ENCODE measurements at regions not wholly inside any gene's neighbourhood (a gene's known extent, or its start where the extent isn't known, plus 50 kb on each side); places are given as distances from the start of the nearest gene placed in this dataset.

GRCh38 chr22:22824340-22825212, 63.0 kb upstream of the IGLL5 start:
- no peaks in the 10 kb centered on the region for H3K36me3 ChIP-seq (ENCODE audit: insufficient read depth, low read length)
- TF ChIP-seq MXI1 (conservative IDR thresholded peaks at IDR 0.05; ENCODE audit: poor library complexity, severe bottlenecking) (no peak), REST (IDR thresholded peaks at IDR 0.05; ENCODE audit: borderline replicate concordance) (no peak), EP300 (conservative IDR thresholded peaks at IDR 0.05; ENCODE audit: poor library complexity, severe bottlenecking) (no peak), CTCF (IDR thresholded peaks at IDR 0.05; ENCODE audit: poor library complexity, severe bottlenecking) (no peak), SMC3 (conservative IDR thresholded peaks at IDR 0.05; ENCODE audit: poor library complexity) (no peak), EZH2 (IDR thresholded peaks at IDR 0.05; ENCODE audit: borderline replicate concordance, insufficient read depth, low read length, poor library complexity, severe bottlenecking) (no peak), TAF1 (IDR thresholded peaks at IDR 0.05; ENCODE audit: low read depth) (no peak), RAD21 (conservative IDR thresholded peaks at IDR 0.05) (no peak), POLR2AphosphoS5 (IDR thresholded peaks at IDR 0.05) (no peak)
- H3K9me3 ChIP-seq (ENCODE audit: low read length): no peaks in the 10 kb centered on the region
- no peaks in the 10 kb centered on the region for H3K27me3 ChIP-seq (ENCODE audit: insufficient read depth, low read depth, low read length)
- H3K79me2 ChIP-seq (replicated peaks; ENCODE audit: insufficient read depth, low read length): no peaks in the 10 kb centered on the region
- no peaks in the 10 kb centered on the region for H4K20me1 ChIP-seq (ENCODE audit: insufficient read depth)
- no peak overlapping the region for H3K9ac ChIP-seq (ENCODE audit: low read length)
- H3F3A ChIP-seq (ENCODE audit: insufficient read depth, low read length, poor library complexity, severe bottlenecking): no peaks in the 10 kb centered on the region
- H3K9me2 ChIP-seq (ENCODE audit: insufficient read depth, low read length): no peaks in the 10 kb centered on the region
- no peak overlapping the region for H2AFZ ChIP-seq (ENCODE audit: low read depth, low read length)
- H3K27ac ChIP-seq (ENCODE audit: low read length): no peak overlapping the region
- H3K4me3 ChIP-seq (ENCODE audit: low read length): no peak overlapping the region
- no peak overlapping the region for H3K4me2 ChIP-seq (ENCODE audit: low read length)

- H3K27ac ChIP-seq (ENCODE audit: low read length): no peak overlapping the region
- TF ChIP-seq REST (IDR thresholded peaks at IDR 0.05; ENCODE audit: borderline replicate concordance): no peak
- no peak for TF ChIP-seq CTCF (IDR thresholded peaks at IDR 0.05; ENCODE audit: poor library complexity, severe bottlenecking)
- TF ChIP-seq TAF1 (IDR thresholded peaks at IDR 0.05; ENCODE audit: low read depth): no peak
- no peak for TF ChIP-seq MXI1 (conservative IDR thresholded peaks at IDR 0.05; ENCODE audit: poor library complexity, severe bottlenecking)
- TF ChIP-seq POLR2AphosphoS5 (IDR thresholded peaks at IDR 0.05): no peak
- no peak for TF ChIP-seq EP300 (conservative IDR thresholded peaks at IDR 0.05; ENCODE audit: poor library complexity, severe bottlenecking)
- TF ChIP-seq EZH2 (IDR thresholded peaks at IDR 0.05; ENCODE audit: borderline replicate concordance, insufficient read depth, low read length, poor library complexity, severe bottlenecking): no peak
- TF ChIP-seq RAD21 (conservative IDR thresholded peaks at IDR 0.05): no peak
- TF ChIP-seq SMC3 (conservative IDR thresholded peaks at IDR 0.05; ENCODE audit: poor library complexity): no peak
- H3K9ac ChIP-seq (ENCODE audit: low read length): no peak overlapping the region
- no peak overlapping the region for H2AFZ ChIP-seq (ENCODE audit: low read depth, low read length)
- H3K79me2 ChIP-seq (replicated peaks; ENCODE audit: insufficient read depth, low read length): no peaks in the 10 kb centered on the region
- H3K4me3 ChIP-seq (ENCODE audit: low read length): no peak overlapping the region
- H3K4me2 ChIP-seq (ENCODE audit: low read length): no peak overlapping the region
- no peaks in the 10 kb centered on the region for H4K20me1 ChIP-seq (ENCODE audit: insufficient read depth)
- H3K9me3 ChIP-seq (ENCODE audit: low read length): no peaks in the 10 kb centered on the region
- H3K9me2 ChIP-seq (ENCODE audit: insufficient read depth, low read length): no peaks in the 10 kb centered on the region
- H3F3A ChIP-seq (ENCODE audit: insufficient read depth, low read length, poor library complexity, severe bottlenecking): no peaks in the 10 kb centered on the region
- H3K27me3 ChIP-seq (ENCODE audit: insufficient read depth, low read depth, low read length): no peaks in the 10 kb centered on the region
- no peaks in the 10 kb centered on the region for H3K36me3 ChIP-seq (ENCODE audit: insufficient read depth, low read length)
Measured at GRCh38 chr22:22825213-22825593, 62.4 kb upstream of the IGLL5 start.

Measured in neural cell (in vitro differentiated cells).